ENCODE measurements at regions not wholly inside any gene's neighbourhood (a gene's known extent, or its start where the extent isn't known, plus 50 kb on each side); places are given as distances from the start of the nearest gene placed in this dataset.

- no peak overlapping the region for H3K4me3 ChIP-seq (ENCODE audit: low read depth, low read length)
- no peak for TF ChIP-seq CTCF (conservative IDR thresholded peaks at IDR 0.05; ENCODE audit: low read depth, low read length)
- no peak for DNase-seq (ENCODE audit: low read depth)
Observed at GRCh38 chr2:147224070-147224469, 620.8 kb upstream of the ACVR2A start.

- DNase-seq (ENCODE audit: low read depth), result no peak
- no peak for TF ChIP-seq CTCF (conservative IDR thresholded peaks at IDR 0.05; ENCODE audit: low read depth, low read length)
- no peak overlapping the region for H3K4me3 ChIP-seq (ENCODE audit: low read depth, low read length)
Observed at GRCh38 chr2:147223553-147224060, 621.2 kb upstream of the ACVR2A start.

GRCh38 chr2:147223119-147223518 lies 621.7 kb upstream of the ACVR2A start:
- TF ChIP-seq CTCF (conservative IDR thresholded peaks at IDR 0.05; ENCODE audit: low read depth, low read length), result no peak
- no peak overlapping the region for H3K4me3 ChIP-seq (ENCODE audit: low read depth, low read length)
- DNase-seq (ENCODE audit: low read depth), result no peak

GRCh38 chr2:147222506-147222905 lies 622.3 kb upstream of the ACVR2A start:
- TF ChIP-seq CTCF (conservative IDR thresholded peaks at IDR 0.05; ENCODE audit: low read depth, low read length), result no peak
- H3K4me3 ChIP-seq (ENCODE audit: low read depth, low read length), result no peak overlapping the region
- no peak for DNase-seq (ENCODE audit: low read depth)

GRCh38 chr2:147214914-147215313 lies 629.9 kb upstream of the ACVR2A start:
- no peak overlapping the region for H3K4me3 ChIP-seq (ENCODE audit: low read depth, low read length)
- DNase-seq (ENCODE audit: low read depth), result no peak
- TF ChIP-seq CTCF (conservative IDR thresholded peaks at IDR 0.05; ENCODE audit: low read depth, low read length), result peak; percentile 11

- H3K4me3 ChIP-seq (ENCODE audit: low read depth, low read length), result no peak overlapping the region
- no peak for TF ChIP-seq CTCF (conservative IDR thresholded peaks at IDR 0.05; ENCODE audit: low read depth, low read length)
- no peak for DNase-seq (ENCODE audit: low read depth)
Observed at GRCh38 chr2:147211484-147211883, 633.3 kb upstream of the ACVR2A start.

GRCh38 chr2:147204102-147204501 lies 640.7 kb upstream of the ACVR2A start:
- no peak for TF ChIP-seq CTCF (conservative IDR thresholded peaks at IDR 0.05; ENCODE audit: low read depth, low read length)
- peak; percentile 69 for DNase-seq (ENCODE audit: low read depth)
- H3K4me3 ChIP-seq (ENCODE audit: low read depth, low read length), result no peak overlapping the region
